Neuronal stem cell (in vitro differentiated cells): ENCODE measurements at regions not wholly inside any gene's neighbourhood (a gene's known extent, or its start where the extent isn't known, plus 50 kb on each side); places are given as distances from the start of the nearest gene placed in this dataset.

ENCODE experiments used
- DNase-seq: peaks from one replicate; pipeline ENCODE4 v3.0.0-alpha.2; 2013; ENCODE audit warnings: low spot score
- H2AFZ ChIP-seq: one replicate; pipeline ENCODE4 v1.6.1; 2013; ENCODE audit warnings: mild to moderate bottlenecking, low read length, inconsistent platforms
- H2AK5ac ChIP-seq: 2 replicates; pipeline ENCODE4 v1.6.1; 2013; ENCODE audit warnings: low read depth, mild to moderate bottlenecking, inconsistent platforms, low read length, moderate library complexity, mixed read lengths
- H2BK120ac ChIP-seq: 2 replicates; pipeline ENCODE4 v1.6.1; 2013; ENCODE audit warnings: low read depth, mild to moderate bottlenecking, inconsistent platforms, low read length, moderate library complexity, mixed read lengths
- H2BK12ac ChIP-seq: one replicate; pipeline ENCODE4 v1.6.1; 2013; ENCODE audit warnings: low read length, inconsistent platforms
- H2BK15ac ChIP-seq: 2 replicates; pipeline ENCODE4 v1.6.1; 2013; ENCODE audit warnings: mild to moderate bottlenecking, low read length, inconsistent platforms, mixed read lengths
- H2BK5ac ChIP-seq: one replicate; pipeline ENCODE4 v1.6.1; 2013; ENCODE audit warnings: inconsistent platforms, mild to moderate bottlenecking, low read length, moderate library complexity
- H3K14ac ChIP-seq: one replicate; pipeline ENCODE4 v1.6.1; 2013; ENCODE audit warnings: low read length, inconsistent platforms
- H3K18ac ChIP-seq: 2 replicates; pipeline ENCODE4 v1.6.1; 2013; ENCODE audit warnings: low read length, inconsistent platforms
- H3K23ac ChIP-seq: 2 replicates; pipeline ENCODE4 v1.6.1; 2013; ENCODE audit warnings: low read depth, mild to moderate bottlenecking, mixed read lengths, low read length, inconsistent platforms; ENCODE audit not compliant: poor library complexity
- H3K27ac ChIP-seq: replicated peaks from 3 replicates; pipeline ENCODE4 v1.5.1; 2013; ENCODE audit warnings: low read length, inconsistent platforms
- H3K27me3 ChIP-seq, 3 experiments: 2 replicates each; pipeline ENCODE4 v1.6.1; 2013; ENCODE audit warnings: low read length in 3 of 3, mild to moderate bottlenecking in 2 of 3, inconsistent platforms in 1 of 3, low read depth in 1 of 3, mixed read lengths in 1 of 3, moderate library complexity in 1 of 3; ENCODE audit not compliant: control insufficient read depth in 3 of 3, insufficient read depth in 3 of 3
- H3K36me3 ChIP-seq, 2 donors: replicated peaks in 1 of 2; 2 replicates each; pipeline ENCODE4 v1.6.1; 2013; ENCODE audit warnings: low read length in 2 of 2; ENCODE audit not compliant: control insufficient read depth in 2 of 2, insufficient read depth in 2 of 2
- H3K4ac ChIP-seq: 2 replicates; pipeline ENCODE4 v1.6.1; 2013; ENCODE audit warnings: inconsistent platforms, mild to moderate bottlenecking, low read length, moderate library complexity
- H3K4me1 ChIP-seq, 2 donors: 1 replicate in 1 of 2; 2 replicates in 1 of 2; pipeline ENCODE4 v1.6.1; 2013; ENCODE audit warnings: low read length in 2 of 2, low read depth in 1 of 2; ENCODE audit not compliant: control insufficient read depth in 2 of 2, insufficient read depth in 1 of 2
- H3K4me2 ChIP-seq: one replicate; pipeline ENCODE4 v1.6.1; 2013; ENCODE audit warnings: mild to moderate bottlenecking, low read length, inconsistent platforms; ENCODE audit not compliant: insufficient read depth, poor library complexity, severe bottlenecking
- H3K4me3 ChIP-seq, 2 donors: 2 replicates each; pipeline ENCODE4 v1.5.1; 2013; ENCODE audit warnings: low read length in 2 of 2, mild to moderate bottlenecking in 2 of 2, inconsistent platforms in 1 of 2, moderate library complexity in 1 of 2
- H3K79me1 ChIP-seq: one replicate; pipeline ENCODE4 v1.6.1; 2013; ENCODE audit warnings: low read depth, mild to moderate bottlenecking, inconsistent platforms, low read length, moderate library complexity
- H3K9ac ChIP-seq: one replicate; pipeline ENCODE4 v1.6.1; 2013; ENCODE audit warnings: mild to moderate bottlenecking, low read depth, low read length, inconsistent platforms; ENCODE audit not compliant: poor library complexity
- H3K9me3 ChIP-seq, 2 donors: replicated peaks in 1 of 2; 2 replicates each; pipeline versions ENCODE3 to v1.6.1; 2013; ENCODE audit warnings: low read length in 2 of 2, mild to moderate bottlenecking in 2 of 2, inconsistent platforms in 1 of 2, low read depth in 1 of 2, mixed read lengths in 1 of 2, moderate library complexity in 1 of 2; ENCODE audit not compliant: control insufficient read depth in 2 of 2, insufficient read depth in 1 of 2
- H4K8ac ChIP-seq: one replicate; pipeline ENCODE4 v1.6.1; 2013; ENCODE audit warnings: low read depth, mild to moderate bottlenecking, inconsistent platforms, low read length, moderate library complexity
- H4K91ac ChIP-seq: one replicate; pipeline ENCODE4 v1.6.1; 2013; ENCODE audit warnings: low read length, low read depth, mild to moderate bottlenecking, inconsistent platforms; ENCODE audit not compliant: poor library complexity
- WGBS, 2 donors: extraction: QIAGEN DNeasy Blood & Tissue Kit; methylation state at CpG; one replicate each; pipeline ENCODE4 v1.1.7; 2013; ENCODE audit warnings: missing lambda C conversion rate in 2 of 2, mixed read lengths in 1 of 2; ENCODE audit not compliant: insufficient read length in 2 of 2, insufficient replicate concordance in 1 of 2; ENCODE audit errors: extremely low coverage in 2 of 2; 5-methylcytosine and 5-hydroxymethylcytosine counted together

GRCh38 chr12:68498736-68499135 is 112.0 kb upstream of the RAP1B start:
- Histone ChIP-seq H2BK15ac (no peak overlapping the region), H3K4me3 (peak overlapping the region in 1 of 2 donors; percentile 53), H3K4me2 (no peak overlapping the region), H4K8ac (no peak overlapping the region), H4K91ac (no peak overlapping the region), H3K9me3 (no peaks in the 10 kb centered on the region), H2BK5ac (no peak overlapping the region), H3K27ac (no peak overlapping the region), H3K79me1 (no peaks in the 10 kb centered on the region), H3K23ac (no peak overlapping the region), H3K4ac (no peak overlapping the region), H3K18ac (no peak overlapping the region), H2BK120ac (no peak overlapping the region), H2BK12ac (no peak overlapping the region), H2AFZ (no peak overlapping the region), H3K36me3 (no peaks in the 10 kb centered on the region), H3K27me3 (peaks cover 0 to 13% (median 2%) of the 10 kb centered on the region in 3 experiments), H2AK5ac (no peak overlapping the region), H3K14ac (no peak overlapping the region), H3K9ac (no peak overlapping the region), H3K4me1 (peaks cover 0 to 3% of the 10 kb centered on the region in 2 donors)
- no peak for DNase-seq
- no CpG with 5 or more reads among the region's 4 CpGs for WGBS, 2 donors

- H3K9ac ChIP-seq: no peak overlapping the region
- no peak overlapping the region for H4K8ac ChIP-seq
- H3K4me3 ChIP-seq: no peak overlapping the region
- H3K4me1 ChIP-seq: peaks cover 0 to 3% of the 10 kb centered on the region in 2 donors
- no peak overlapping the region for H3K18ac ChIP-seq
- H2BK15ac ChIP-seq: no peak overlapping the region
- H2BK12ac ChIP-seq: no peak overlapping the region
- H3K4ac ChIP-seq: no peak overlapping the region
- WGBS, 2 donors: no CpG with 5 or more reads among the region's 1 CpG
- H2BK120ac ChIP-seq: no peak overlapping the region
- no peak overlapping the region for H3K4me2 ChIP-seq
- H2AFZ ChIP-seq: no peak overlapping the region
- no peak overlapping the region for H3K27ac ChIP-seq
- no peaks in the 10 kb centered on the region for H3K36me3 ChIP-seq
- H2BK5ac ChIP-seq: no peak overlapping the region
- no peaks in the 10 kb centered on the region for H3K9me3 ChIP-seq
- no peaks in the 10 kb centered on the region for H3K79me1 ChIP-seq
- H3K14ac ChIP-seq: no peak overlapping the region
- H3K27me3 ChIP-seq: peaks cover 0 to 13% (median 2%) of the 10 kb centered on the region in 3 experiments
- no peak for DNase-seq
- no peak overlapping the region for H4K91ac ChIP-seq
- no peak overlapping the region for H2AK5ac ChIP-seq
- no peak overlapping the region for H3K23ac ChIP-seq
These were observed 111.1 kb upstream of the RAP1B start for GRCh38 chr12:68499616-68500015.

GRCh38 chr12:68501226-68501625 is 109.5 kb upstream of the RAP1B start:
- Histone ChIP-seq H3K36me3 (no peaks in the 10 kb centered on the region), H3K4ac (no peak overlapping the region), H3K9ac (no peak overlapping the region), H3K79me1 (no peaks in the 10 kb centered on the region), H3K9me3 (no peaks in the 10 kb centered on the region), H4K91ac (no peak overlapping the region), H2BK5ac (no peak overlapping the region), H3K23ac (no peak overlapping the region), H4K8ac (no peak overlapping the region), H3K14ac (no peak overlapping the region), H2AFZ (no peak overlapping the region), H3K27me3 (peaks cover 0 to 13% (median 2%) of the 10 kb centered on the region in 3 experiments), H2BK15ac (no peak overlapping the region), H2AK5ac (no peak overlapping the region), H3K27ac (no peak overlapping the region), H3K4me2 (no peak overlapping the region), H3K18ac (no peak overlapping the region), H3K4me1 (peaks cover 0 to 3% of the 10 kb centered on the region in 2 donors), H3K4me3 (no peak overlapping the region), H2BK120ac (no peak overlapping the region), H2BK12ac (no peak overlapping the region)
- 100% methylated on average over 1 of the region's 3 CpGs; no CpG with 5 or more reads in 1 of the 2 donors for WGBS, 2 donors
- no peak for DNase-seq

GRCh38 chr12:68505970-68506369 is 104.7 kb upstream of the RAP1B start:
- H3K18ac ChIP-seq: no peak overlapping the region
- H3K4ac ChIP-seq: no peak overlapping the region
- no peak overlapping the region for H3K9ac ChIP-seq
- no peaks in the 10 kb centered on the region for H3K9me3 ChIP-seq
- H3K36me3 ChIP-seq: no peaks in the 10 kb centered on the region
- no peaks in the 10 kb centered on the region for H3K27me3 ChIP-seq
- H3K4me1 ChIP-seq: no peaks in the 10 kb centered on the region
- no peak overlapping the region for H2AFZ ChIP-seq
- H2BK12ac ChIP-seq: no peak overlapping the region
- no peak overlapping the region for H2BK120ac ChIP-seq
- DNase-seq: no peak
- no peak overlapping the region for H3K14ac ChIP-seq
- H3K4me3 ChIP-seq: no peak overlapping the region
- no peak overlapping the region for H3K27ac ChIP-seq
- WGBS, 2 donors: no CpG with 5 or more reads among the region's 1 CpG
- H3K23ac ChIP-seq: no peak overlapping the region
- H3K79me1 ChIP-seq: no peaks in the 10 kb centered on the region
- H2BK15ac ChIP-seq: no peak overlapping the region
- H4K8ac ChIP-seq: no peak overlapping the region
- no peak overlapping the region for H2BK5ac ChIP-seq
- H4K91ac ChIP-seq: no peak overlapping the region
- H3K4me2 ChIP-seq: no peak overlapping the region
- H2AK5ac ChIP-seq: no peak overlapping the region
